GM23338 (cell line): ENCODE measurements at regions not wholly inside any gene's neighbourhood (a gene's known extent, or its start where the extent isn't known, plus 50 kb on each side); places are given as distances from the start of the nearest gene placed in this dataset.

Experiments
- ATAC-seq: fragments of 200-7000 bp; cut with Tn5 transposase; 3 replicates; pipeline ENCODE4 v1.9.1; 2020
- DNase-seq: peaks from one replicate; pipeline ENCODE4 v3.0.0-alpha.2; 2015; ENCODE audit warnings: low spot score
- H2AFZ ChIP-seq: fragments of 200-600 bp; sonication (generic); 2 replicates; pipeline ENCODE4 v1.8.0; 2016; ENCODE audit warnings: antibody characterized with exemption, mild to moderate bottlenecking, moderate library complexity
- H3F3A ChIP-seq: fragments of 200-600 bp; sonication (generic); replicated peaks from 2 replicates; pipeline ENCODE4 v1.8.0; 2017; ENCODE audit warnings: antibody characterized with exemption, mixed run types, low read depth
- H3K27ac ChIP-seq: fragments of 200-600 bp; sonication (generic); 2 replicates; pipeline ENCODE4 v1.6.1; 2016; ENCODE audit warnings: low read depth
- H3K27me3 ChIP-seq: fragments of 200-600 bp; sonication (generic); 2 replicates; pipeline ENCODE4 v1.8.0; 2016; ENCODE audit warnings: mild to moderate bottlenecking, mixed run types, moderate library complexity; ENCODE audit not compliant: insufficient read depth
- H3K36me3 ChIP-seq: fragments of 200-600 bp; sonication (generic); 2 replicates; pipeline ENCODE4 v1.8.0; 2016; ENCODE audit warnings: mild to moderate bottlenecking; ENCODE audit not compliant: insufficient read depth
- H3K4me1 ChIP-seq: fragments of 200-600 bp; sonication (generic); 2 replicates; pipeline ENCODE4 v1.8.0; 2016; ENCODE audit warnings: mild to moderate bottlenecking, moderate library complexity; ENCODE audit not compliant: insufficient read depth
- H3K4me2 ChIP-seq: fragments of 200-600 bp; sonication (generic); 2 replicates; pipeline ENCODE4 v1.7.1; 2017; ENCODE audit warnings: mixed run types
- H3K4me3 ChIP-seq: fragments of 200-600 bp; sonication (generic); 2 replicates; pipeline ENCODE4 v1.6.1; 2016; ENCODE audit warnings: mixed run types
- H3K79me2 ChIP-seq: fragments of 200-600 bp; sonication (generic); replicated peaks from 2 replicates; pipeline ENCODE4 v1.8.0; 2017; ENCODE audit warnings: mild to moderate bottlenecking; ENCODE audit not compliant: insufficient read depth
- H3K9me2 ChIP-seq: fragments of 200-600 bp; sonication (generic); 2 replicates; pipeline ENCODE4 v1.8.0; 2017; ENCODE audit not compliant: insufficient read depth
- H4K20me1 ChIP-seq: fragments of 200-600 bp; sonication (generic); replicated peaks from 2 replicates; pipeline ENCODE4 v1.8.0; 2017; ENCODE audit warnings: mild to moderate bottlenecking; ENCODE audit not compliant: insufficient read depth
- H3K27ac Mint-ChIP-seq: 2 replicates; pipeline ENCODE4 v1.8.0; 2020; ENCODE audit warnings: inconsistent platforms, mild to moderate bottlenecking, moderate library complexity, mixed read lengths
- H3K27me3 Mint-ChIP-seq: 3 replicates; pipeline ENCODE4 v1.8.0; 2022; ENCODE audit warnings: low read depth, mild to moderate bottlenecking, moderate library complexity, mixed read lengths, inconsistent platforms; ENCODE audit not compliant: insufficient read depth, poor library complexity
- H3K36me3 Mint-ChIP-seq: 3 replicates; pipeline ENCODE4 v1.8.0; 2021; ENCODE audit warnings: low read depth, mild to moderate bottlenecking, inconsistent platforms, moderate library complexity, mixed read lengths
- H3K4me1 Mint-ChIP-seq: 3 replicates; pipeline ENCODE4 v1.8.0; 2020; ENCODE audit warnings: mild to moderate bottlenecking, inconsistent platforms, mixed read lengths
- H3K4me3 Mint-ChIP-seq: 3 replicates; pipeline ENCODE4 v1.8.0; 2021; ENCODE audit warnings: moderate library complexity, mild to moderate bottlenecking, inconsistent platforms, mixed read lengths
- H3K9me3 Mint-ChIP-seq: 3 replicates; pipeline ENCODE4 v1.8.0; 2020; ENCODE audit warnings: moderate library complexity, mild to moderate bottlenecking, inconsistent platforms, mixed read lengths
- CREB1 ChIP-seq: fragments of 250-450 bp; sonication (Bioruptor Pico); IDR thresholded peaks from 2 replicates; pipeline ENCODE4 v1.5.0; 2020; ENCODE audit warnings: low read depth, mild to moderate bottlenecking, moderate library complexity
- CTCF ChIP-seq, 2 experiments: fragments of 200-600 bp in 1 of 2; sonication (generic) in 1 of 2; conservative IDR thresholded peaks; 2 replicates each; pipeline versions ENCODE4 v1.5.1 to v1.6.1; 2016 to 2017; ENCODE audit warnings: antibody characterized with exemption in 2 of 2, low read depth in 2 of 2, mild to moderate bottlenecking in 2 of 2, moderate library complexity in 1 of 2
- ETS1 ChIP-seq: IDR thresholded peaks from 2 replicates; pipeline ENCODE4 v1.6.1; 2016; ENCODE audit warnings: antibody characterized with exemption
- EZH2 ChIP-seq: fragments of 200-600 bp; sonication (generic); IDR thresholded peaks from one replicate; pipeline ENCODE4 v1.8.0; 2017; ENCODE audit warnings: antibody characterized with exemption, mild to moderate bottlenecking, low read depth; ENCODE audit not compliant: unreplicated experiment
- EZH2phosphoT487 ChIP-seq: fragments of 200-600 bp; sonication (generic); IDR thresholded peaks from one replicate; pipeline ENCODE4 v1.8.1; 2018; ENCODE audit warnings: antibody characterized with exemption; ENCODE audit not compliant: unreplicated experiment
- JUNB ChIP-seq: IDR thresholded peaks from one replicate; pipeline ENCODE4 v1.6.1; 2016; ENCODE audit warnings: antibody characterized with exemption; ENCODE audit not compliant: unreplicated experiment
- NANOG ChIP-seq: IDR thresholded peaks from 2 replicates; pipeline ENCODE4 v1.6.1; 2016; ENCODE audit warnings: antibody characterized with exemption, borderline replicate concordance
- POLR2AphosphoS5 ChIP-seq: IDR thresholded peaks from 2 replicates; pipeline ENCODE4 v1.6.1; 2016; ENCODE audit warnings: antibody characterized with exemption, low read depth
- REST ChIP-seq: IDR thresholded peaks from one replicate; pipeline ENCODE4 v1.6.1; 2018; ENCODE audit warnings: antibody characterized with exemption; ENCODE audit not compliant: unreplicated experiment
- STAT1 ChIP-seq: IDR thresholded peaks from one replicate; pipeline ENCODE4 v1.6.1; 2016; ENCODE audit warnings: antibody characterized with exemption; ENCODE audit not compliant: unreplicated experiment
- ZNF114 ChIP-seq: fragments of 250-450 bp; sonication (Bioruptor Pico); IDR thresholded peaks from 2 replicates; pipeline ENCODE4 v1.5.0; 2020; ENCODE audit warnings: mild to moderate bottlenecking, moderate library complexity
- ZNF331 ChIP-seq: fragments of 250-450 bp; sonication (Bioruptor Pico); IDR thresholded peaks from 2 replicates; pipeline ENCODE4 v1.5.0; 2020; ENCODE audit warnings: low read depth, mild to moderate bottlenecking, moderate library complexity
- ZNF462 ChIP-seq: fragments of 250-450 bp; sonication (Bioruptor Pico); IDR thresholded peaks from 2 replicates; pipeline ENCODE4 v1.5.0; 2020; ENCODE audit warnings: mild to moderate bottlenecking, moderate library complexity

- DNase-seq (no peak), ATAC-seq (no peak)
- H2AFZ ChIP-seq = no peak overlapping the region
- H3K4me3 Mint-ChIP-seq = no peak overlapping the region
- TF ChIP-seq ZNF114 (CRISPR knock-in tag) = no peak
- no peak for TF ChIP-seq REST
- TF ChIP-seq JUNB = no peak
- TF ChIP-seq CREB1 (CRISPR knock-in tag) = no peak
- TF ChIP-seq ZNF331 (CRISPR knock-in tag) = no peak
- TF ChIP-seq ETS1 = no peak
- TF ChIP-seq EZH2 = no peak
- no peak for TF ChIP-seq CTCF (conservative IDR thresholded peaks at IDR 0.05; ENCODE audit: low read depth in 2 of 2)
- TF ChIP-seq NANOG = no peak
- TF ChIP-seq ZNF462 = no peak
- TF ChIP-seq EZH2phosphoT487 = no peak
- no peak for TF ChIP-seq POLR2AphosphoS5
- TF ChIP-seq STAT1 = no peak
- H3K4me2 ChIP-seq = no peak overlapping the region
- H3K9me3 Mint-ChIP-seq = peaks cover 14% of the 10 kb centered on the region
- no peaks in the 10 kb centered on the region for H3K79me2 ChIP-seq
- no peaks in the 10 kb centered on the region for H3K4me1 ChIP-seq
- H4K20me1 ChIP-seq = no peaks in the 10 kb centered on the region
- H3K27me3 ChIP-seq = no peaks in the 10 kb centered on the region
- H3K27ac ChIP-seq = no peak overlapping the region
- H3K9me2 ChIP-seq = no peaks in the 10 kb centered on the region
- peaks cover 10% of the 10 kb centered on the region; the same call in 1 of the 3 replicates for H3K36me3 Mint-ChIP-seq
- no peak overlapping the region for H3K27ac Mint-ChIP-seq
- peaks cover 1% of the 10 kb centered on the region for H3K27me3 Mint-ChIP-seq
- no peak overlapping the region for H3K4me3 ChIP-seq
- H3K36me3 ChIP-seq = peaks cover 14% of the 10 kb centered on the region
- H3F3A ChIP-seq = no peaks in the 10 kb centered on the region
- no peaks in the 10 kb centered on the region for H3K4me1 Mint-ChIP-seq
Measured at GRCh38 chr2:82226441-82226840, 1921.9 kb upstream of the LRRTM1 start.
